ENCODE measurements at regions not wholly inside any gene's neighbourhood (a gene's known extent, or its start where the extent isn't known, plus 50 kb on each side); places are given as distances from the start of the nearest gene placed in this dataset.
A peak's percentile ranks its signal among the peaks of the same experiment; 100 is the strongest.

DNA sequence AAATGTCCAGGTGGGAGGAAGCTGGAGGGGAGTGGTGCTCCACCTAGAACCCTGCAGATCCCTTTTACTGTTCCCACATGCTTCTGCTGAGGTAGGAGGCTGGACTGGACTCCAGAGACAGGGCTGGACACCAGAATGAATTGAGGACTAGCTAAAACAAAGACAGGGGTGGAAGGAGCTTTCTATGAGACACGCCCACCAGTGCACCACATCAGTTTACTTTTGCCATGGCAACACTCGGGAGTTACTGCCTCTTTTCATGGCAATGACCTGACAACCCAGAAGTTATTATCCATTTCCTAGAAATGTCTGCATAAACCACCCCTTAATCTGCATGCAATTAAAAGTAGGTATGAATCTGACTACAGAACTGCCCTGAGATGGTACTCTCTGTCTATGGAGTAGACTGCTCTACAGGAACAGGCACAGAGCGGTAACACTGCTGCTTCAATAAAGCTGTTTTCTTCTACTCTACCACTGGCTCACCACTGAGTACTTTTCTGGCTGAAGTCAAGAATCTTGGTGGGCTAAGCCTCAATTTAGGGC, 211.7 kb downstream of the TFAP2C start:
- H3K4me1 ChIP-seq (ENCODE audit: insufficient read depth, low read length) = no peaks in the 10 kb centered on the region
- H3K36me3 ChIP-seq (ENCODE audit: insufficient read depth, low read length) = no peaks in the 10 kb centered on the region
- no peak overlapping the region for H3K4me3 ChIP-seq (ENCODE audit: low read length)
- no peaks in the 10 kb centered on the region for H3K9me3 ChIP-seq (ENCODE audit: insufficient read depth, low read depth, low read length)
- no peak overlapping the region for H3K9ac ChIP-seq (ENCODE audit: low read depth, low read length)
- no peaks in the 10 kb centered on the region; the same call in 1 of the 2 replicates for H3K27me3 ChIP-seq (ENCODE audit: insufficient read depth, low read length)
- 90% methylated on average over 3 of the region's 3 CpGs for WGBS
- no peak overlapping the region for H3K27ac ChIP-seq (ENCODE audit: low read depth, low read length)

DNA sequence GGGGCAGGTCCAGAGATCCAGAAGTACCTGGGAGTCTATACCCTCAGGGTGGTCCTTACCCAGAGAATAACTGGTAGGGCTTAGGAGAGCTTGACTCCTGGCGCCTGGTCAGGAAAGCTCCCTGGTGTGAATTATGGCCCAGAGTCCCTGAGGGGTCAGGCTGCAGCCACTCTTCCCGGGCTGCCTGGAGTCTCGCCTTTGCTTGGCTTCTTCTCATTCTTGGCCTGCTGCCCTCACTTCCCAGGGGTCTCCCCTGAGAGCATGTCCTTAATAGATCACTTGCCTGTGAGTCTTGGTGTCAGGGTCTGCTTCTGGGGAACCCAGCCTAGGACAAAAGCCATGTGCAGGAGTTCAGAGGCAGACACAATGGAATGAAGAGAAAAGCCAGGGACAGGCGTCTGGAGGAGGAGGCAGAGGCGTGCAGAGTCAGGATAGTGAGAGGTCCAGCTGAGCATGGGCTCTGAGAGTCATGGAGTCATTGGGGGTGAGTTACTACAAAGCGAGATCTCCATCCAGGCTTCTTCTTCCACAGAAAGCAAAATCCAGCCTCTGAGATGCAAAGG, 212.3 kb downstream of the TFAP2C start:
- Histone ChIP-seq H3K27me3 (ENCODE audit: insufficient read depth, low read length) (no peaks in the 10 kb centered on the region), H3K27ac (ENCODE audit: low read depth, low read length) (no peak overlapping the region), H3K9ac (ENCODE audit: low read depth, low read length) (no peak overlapping the region), H3K9me3 (ENCODE audit: insufficient read depth, low read depth, low read length) (no peaks in the 10 kb centered on the region), H3K36me3 (ENCODE audit: insufficient read depth, low read length) (no peaks in the 10 kb centered on the region), H3K4me3 (ENCODE audit: low read length) (no peak overlapping the region), H3K4me1 (ENCODE audit: insufficient read depth, low read length) (no peaks in the 10 kb centered on the region)
- WGBS = 80% methylated on average over 6 of the region's 6 CpGs

DNA sequence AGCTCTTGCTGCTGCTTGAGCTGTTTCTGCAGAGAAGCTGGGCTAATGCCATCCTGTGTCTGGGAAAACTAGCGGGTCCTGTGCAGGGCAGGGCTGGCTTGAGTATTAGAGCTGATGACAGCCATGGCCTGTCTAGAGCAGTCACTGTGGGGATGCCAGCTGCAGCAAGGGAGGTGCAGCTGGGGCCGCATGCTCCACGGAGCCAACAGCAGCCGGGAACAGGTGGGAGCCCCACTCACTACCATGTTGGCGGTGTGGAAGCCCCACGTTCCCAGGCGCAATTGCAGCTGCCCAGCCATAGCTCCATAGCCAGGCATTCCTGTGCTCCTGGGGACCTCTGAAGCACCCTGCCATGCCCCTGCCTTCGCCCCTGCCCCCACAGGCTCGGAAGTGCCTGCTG, 212.9 kb downstream of the TFAP2C start:
- Histone ChIP-seq H3K4me1 (ENCODE audit: insufficient read depth, low read length) (no peaks in the 10 kb centered on the region), H3K4me3 (ENCODE audit: low read length) (no peak overlapping the region), H3K9me3 (ENCODE audit: insufficient read depth, low read depth, low read length) (no peaks in the 10 kb centered on the region), H3K36me3 (ENCODE audit: insufficient read depth, low read length) (no peaks in the 10 kb centered on the region), H3K27ac (ENCODE audit: low read depth, low read length) (no peak overlapping the region), H3K9ac (ENCODE audit: low read depth, low read length) (no peak overlapping the region), H3K27me3 (ENCODE audit: insufficient read depth, low read length) (no peaks in the 10 kb centered on the region)
- WGBS = 92% methylated on average over 9 of the region's 9 CpGs

DNA sequence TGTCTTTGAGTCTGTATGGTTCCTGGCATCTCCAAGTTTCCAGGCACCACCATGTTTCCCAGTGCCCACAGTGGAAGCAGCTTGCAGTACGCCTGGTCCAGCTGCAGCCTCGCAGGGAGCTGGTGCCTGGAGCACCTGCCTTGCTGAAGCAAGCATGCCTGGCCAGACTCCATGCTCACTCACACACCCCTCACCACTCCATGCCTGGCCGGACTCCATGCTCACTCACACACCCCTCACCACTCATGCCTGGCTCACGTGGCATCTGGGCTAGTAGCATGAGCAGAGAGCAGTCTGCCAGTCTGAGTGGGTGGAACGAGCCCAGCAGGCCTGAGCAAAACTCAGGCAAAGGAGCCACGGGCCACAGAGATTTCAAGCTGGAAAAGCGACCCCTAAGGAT, 214.3 kb downstream of the TFAP2C start:
- no peaks in the 10 kb centered on the region for H3K4me1 ChIP-seq (ENCODE audit: insufficient read depth, low read length)

DNA sequence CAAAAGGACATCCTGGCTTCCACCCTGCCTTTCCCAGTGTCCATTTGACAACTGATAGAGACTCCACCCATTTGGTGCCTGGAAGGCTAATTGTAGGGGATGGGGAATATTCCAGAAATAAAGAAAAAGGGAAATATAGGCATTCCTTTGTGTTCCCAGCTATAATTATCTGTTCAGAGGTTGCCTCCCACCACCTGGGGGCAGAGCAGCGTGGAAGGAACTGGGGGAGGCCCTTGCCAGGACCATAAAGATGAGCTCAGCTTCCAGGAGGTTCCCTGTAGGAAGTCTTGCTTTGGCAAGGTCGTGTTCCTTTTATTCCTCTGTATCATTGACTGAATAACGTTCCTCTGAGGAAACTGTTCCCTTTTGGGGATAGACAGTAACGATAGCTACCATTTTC, 214.7 kb downstream of the TFAP2C start:
- Histone ChIP-seq H3K9me3 (ENCODE audit: insufficient read depth, low read depth, low read length) (no peaks in the 10 kb centered on the region), H3K9ac (ENCODE audit: low read depth, low read length) (no peak overlapping the region), H3K36me3 (ENCODE audit: insufficient read depth, low read length) (no peaks in the 10 kb centered on the region), H3K4me3 (ENCODE audit: low read length) (no peak overlapping the region), H3K27ac (ENCODE audit: low read depth, low read length) (no peak overlapping the region), H3K27me3 (ENCODE audit: insufficient read depth, low read length) (no peaks in the 10 kb centered on the region), H3K4me1 (ENCODE audit: insufficient read depth, low read length) (no peaks in the 10 kb centered on the region)
- WGBS = 53% methylated on average over 4 of the region's 4 CpGs

More for the DNA sequence above, 214.3 kb downstream of the TFAP2C start:
- no peak overlapping the region for H3K27ac ChIP-seq (ENCODE audit: low read depth, low read length)
- H3K4me3 ChIP-seq (ENCODE audit: low read length) = no peak overlapping the region
- no peaks in the 10 kb centered on the region for H3K27me3 ChIP-seq (ENCODE audit: insufficient read depth, low read length)
- H3K9ac ChIP-seq (ENCODE audit: low read depth, low read length) = no peak overlapping the region
- H3K9me3 ChIP-seq (ENCODE audit: insufficient read depth, low read depth, low read length) = no peaks in the 10 kb centered on the region
- no peaks in the 10 kb centered on the region for H3K36me3 ChIP-seq (ENCODE audit: insufficient read depth, low read length)
- 94% methylated on average over 7 of the region's 7 CpGs for WGBS

DNA sequence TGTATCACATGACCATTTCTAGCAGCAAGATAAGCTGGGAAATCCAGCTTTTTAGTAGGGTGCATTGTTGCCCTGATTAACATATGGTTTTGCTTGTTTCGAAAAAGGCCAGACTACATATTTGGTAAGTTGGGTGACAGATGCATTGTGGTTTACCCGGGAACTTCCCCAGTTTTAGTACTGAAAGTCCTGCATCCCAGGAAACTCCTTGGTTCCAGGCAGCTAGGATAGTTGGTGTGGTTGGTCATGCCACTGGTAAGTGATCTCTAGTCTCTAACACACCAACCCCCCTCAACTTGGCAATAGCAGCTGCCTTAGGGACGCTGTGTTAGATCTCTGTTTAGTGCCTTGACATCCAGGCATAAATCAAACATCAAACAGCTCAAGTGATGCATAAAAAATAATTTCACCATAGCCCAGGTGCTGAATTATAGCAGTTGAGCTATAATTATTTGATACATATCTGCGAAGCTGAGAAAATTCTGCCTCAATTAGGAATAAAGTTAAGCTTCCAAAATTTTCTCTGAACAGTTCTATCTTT, 216.5 kb downstream of the TFAP2C start:
- Histone ChIP-seq H3K27me3 (ENCODE audit: insufficient read depth, low read length) (no peaks in the 10 kb centered on the region), H3K9ac (ENCODE audit: low read depth, low read length) (no peak overlapping the region), H3K27ac (ENCODE audit: low read depth, low read length) (no peak overlapping the region), H3K4me1 (ENCODE audit: insufficient read depth, low read length) (no peaks in the 10 kb centered on the region), H3K9me3 (ENCODE audit: insufficient read depth, low read depth, low read length) (no peaks in the 10 kb centered on the region), H3K4me3 (ENCODE audit: low read length) (no peak overlapping the region), H3K36me3 (ENCODE audit: insufficient read depth, low read length) (no peaks in the 10 kb centered on the region)
- WGBS = 91% methylated on average over 4 of the region's 4 CpGs

DNA sequence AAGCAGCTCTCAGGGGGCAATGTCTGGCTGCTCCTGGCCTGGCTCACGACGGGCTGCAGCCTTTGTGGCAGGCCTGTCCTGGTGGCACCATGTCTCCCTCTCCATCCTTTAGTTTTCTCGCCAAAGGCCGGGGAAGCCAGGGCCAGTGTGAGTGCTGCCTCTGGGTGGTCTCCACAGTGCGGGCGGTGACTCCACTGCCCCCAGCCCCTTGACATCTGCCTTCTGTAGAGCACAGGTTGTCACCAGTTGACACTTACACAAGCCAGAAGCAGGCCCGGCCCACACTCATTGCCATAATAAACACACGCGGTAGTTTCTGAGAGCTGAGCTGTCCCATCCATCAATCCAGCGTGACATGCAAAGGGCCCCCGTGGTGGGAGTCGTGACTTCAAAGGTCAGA, 219.5 kb downstream of the TFAP2C start:
- no peak overlapping the region for H3K4me3 ChIP-seq (ENCODE audit: low read length)
- no peaks in the 10 kb centered on the region for H3K9me3 ChIP-seq (ENCODE audit: insufficient read depth, low read depth, low read length)
- H3K9ac ChIP-seq (ENCODE audit: low read depth, low read length) = no peak overlapping the region
- H3K27ac ChIP-seq (ENCODE audit: low read depth, low read length) = no peak overlapping the region
- H3K27me3 ChIP-seq (ENCODE audit: insufficient read depth, low read length) = no peaks in the 10 kb centered on the region
- 83% methylated on average over 12 of the region's 12 CpGs for WGBS
- no peaks in the 10 kb centered on the region for H3K4me1 ChIP-seq (ENCODE audit: insufficient read depth, low read length)
- H3K36me3 ChIP-seq (ENCODE audit: insufficient read depth, low read length) = no peaks in the 10 kb centered on the region

DNA sequence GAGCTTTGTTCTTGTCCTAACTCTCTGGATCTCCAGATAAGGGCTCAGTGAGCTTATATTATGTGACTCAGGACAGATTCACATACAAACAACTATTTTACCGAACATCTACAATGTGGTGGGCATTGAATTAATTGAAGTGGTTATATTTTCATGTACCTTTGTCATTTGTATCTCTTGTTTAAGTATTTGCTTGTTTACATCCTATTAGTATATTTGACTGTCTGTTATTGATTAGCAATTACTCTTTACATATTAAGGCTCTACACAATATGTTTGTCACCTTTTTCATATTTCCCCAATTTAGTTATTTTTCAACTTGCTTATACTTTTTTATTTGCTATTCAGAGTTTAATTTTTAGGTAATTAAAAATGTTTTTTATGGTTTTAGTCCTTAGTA, 222.4 kb downstream of the TFAP2C start:
- Histone ChIP-seq H3K4me1 (ENCODE audit: insufficient read depth, low read length) (no peaks in the 10 kb centered on the region), H3K27ac (ENCODE audit: low read depth, low read length) (no peak overlapping the region), H3K36me3 (ENCODE audit: insufficient read depth, low read length) (no peaks in the 10 kb centered on the region), H3K9ac (ENCODE audit: low read depth, low read length) (no peak overlapping the region), H3K27me3 (ENCODE audit: insufficient read depth, low read length) (no peaks in the 10 kb centered on the region), H3K4me3 (ENCODE audit: low read length) (no peak overlapping the region), H3K9me3 (ENCODE audit: insufficient read depth, low read depth, low read length) (no peaks in the 10 kb centered on the region)
- no CpG with 5 or more reads among the region's 1 CpG for WGBS

DNA sequence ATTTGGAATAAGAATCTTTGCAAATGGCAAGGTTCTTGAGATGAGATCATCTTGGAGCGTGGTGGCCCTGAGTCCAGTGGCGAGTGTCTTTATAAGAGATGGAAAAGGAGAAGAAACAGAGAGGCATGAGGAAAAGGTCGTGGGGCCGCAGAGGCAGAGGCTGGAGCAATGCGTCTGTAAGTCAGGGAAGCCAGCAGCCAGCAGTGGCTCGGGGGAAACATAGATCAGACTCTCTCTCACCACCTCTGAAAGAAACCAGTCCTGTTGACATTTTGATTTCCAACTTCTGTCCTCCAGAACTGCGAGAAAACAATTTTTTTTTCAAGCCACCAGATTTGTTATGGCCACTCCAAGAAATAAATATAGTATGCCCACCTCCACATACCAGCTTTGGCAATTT, 226.6 kb downstream of the TFAP2C start:
- peaks cover 3% of the 10 kb centered on the region; the same call in 1 of the 2 replicates for H3K27me3 ChIP-seq (ENCODE audit: insufficient read depth, low read length)
- H3K36me3 ChIP-seq (ENCODE audit: insufficient read depth, low read length) = no peaks in the 10 kb centered on the region
- peaks cover 18% of the 10 kb centered on the region for H3K4me1 ChIP-seq (ENCODE audit: insufficient read depth, low read length)
- no peaks in the 10 kb centered on the region for H3K9me3 ChIP-seq (ENCODE audit: insufficient read depth, low read depth, low read length)
- no peak overlapping the region for H3K4me3 ChIP-seq (ENCODE audit: low read length)
- WGBS = 89% methylated on average over 7 of the region's 7 CpGs
- H3K9ac ChIP-seq (ENCODE audit: low read depth, low read length) = no peak overlapping the region
- H3K27ac ChIP-seq (ENCODE audit: low read depth, low read length) = no peak overlapping the region

DNA sequence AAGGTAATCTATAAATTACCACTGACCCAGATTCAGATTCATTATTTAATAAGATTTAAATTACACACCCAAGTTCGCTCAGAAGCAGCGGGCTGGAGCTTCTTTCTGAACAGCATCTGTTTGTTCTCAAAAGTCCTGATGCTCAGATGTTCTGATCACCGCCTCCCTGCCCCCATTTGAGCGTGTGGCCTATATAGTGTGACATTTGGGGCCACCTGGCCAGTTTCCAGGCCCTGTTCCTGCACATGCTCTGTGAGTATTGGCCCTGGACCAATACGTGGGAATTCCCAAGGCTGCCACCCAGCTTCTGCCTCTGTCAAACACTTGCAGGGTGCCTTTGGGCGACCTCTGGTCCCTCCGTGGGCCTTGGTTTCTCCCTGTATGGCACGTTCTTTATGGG, 228.8 kb downstream of the TFAP2C start:
- WGBS = 94% methylated on average over 8 of the region's 8 CpGs
- H3K27ac ChIP-seq (ENCODE audit: low read depth, low read length) = no peak overlapping the region
- H3K27me3 ChIP-seq (ENCODE audit: insufficient read depth, low read length) = peaks cover 3% of the 10 kb centered on the region; the same call in 1 of the 2 replicates
- no peak overlapping the region for H3K4me3 ChIP-seq (ENCODE audit: low read length)
- peaks cover 33% of the 10 kb centered on the region for H3K4me1 ChIP-seq (ENCODE audit: insufficient read depth, low read length)
- H3K9me3 ChIP-seq (ENCODE audit: insufficient read depth, low read depth, low read length) = no peaks in the 10 kb centered on the region
- H3K9ac ChIP-seq (ENCODE audit: low read depth, low read length) = no peak overlapping the region
- no peaks in the 10 kb centered on the region for H3K36me3 ChIP-seq (ENCODE audit: insufficient read depth, low read length)

DNA sequence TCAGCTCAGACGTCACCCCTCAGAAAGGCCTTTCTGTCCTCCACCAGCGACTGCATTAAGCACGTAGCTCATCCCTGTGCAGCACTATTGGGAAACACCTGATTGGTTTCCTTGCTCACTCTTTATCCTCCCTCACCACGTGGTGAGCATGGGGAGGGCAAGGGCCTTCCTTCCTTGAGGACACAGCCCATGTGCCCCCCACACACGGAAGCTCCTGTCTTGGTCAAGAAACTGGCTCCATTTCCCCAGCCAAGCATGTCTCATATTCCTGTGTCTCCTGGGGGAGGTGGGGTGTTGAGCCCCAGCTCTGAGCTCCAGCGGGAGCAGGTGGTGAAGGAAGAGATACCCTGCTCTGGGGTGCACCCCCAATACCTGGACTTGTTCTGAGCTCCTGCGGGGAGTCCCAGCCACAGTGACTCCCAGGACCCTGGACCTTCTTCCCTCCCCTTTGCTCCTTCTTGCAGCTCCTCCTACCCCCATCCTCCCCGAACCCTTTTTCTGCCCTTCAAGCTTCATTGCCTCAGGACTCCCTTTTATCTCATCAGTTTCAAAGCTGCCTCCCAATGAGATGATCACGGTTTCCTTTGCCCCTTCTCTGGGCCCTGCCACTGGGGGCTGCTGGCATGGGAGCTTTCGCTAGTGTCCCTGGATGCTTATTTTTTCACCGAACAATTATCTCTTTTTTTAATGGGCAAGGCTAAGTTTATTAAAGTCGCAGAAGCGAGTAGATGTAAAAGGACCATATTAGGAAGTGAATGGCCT, 230.1 kb downstream of the TFAP2C start:
- Histone ChIP-seq H3K4me1 (ENCODE audit: insufficient read depth, low read length) (peaks cover 33% of the 10 kb centered on the region), H3K27me3 (ENCODE audit: insufficient read depth, low read length) (peaks cover 3% of the 10 kb centered on the region; the same call in 1 of the 2 replicates), H3K9ac (ENCODE audit: low read depth, low read length) (peak overlapping the region; percentile 25; the same call in 1 of the 2 replicates), H3K36me3 (ENCODE audit: insufficient read depth, low read length) (no peaks in the 10 kb centered on the region), H3K9me3 (ENCODE audit: insufficient read depth, low read depth, low read length) (no peaks in the 10 kb centered on the region), H3K27ac (ENCODE audit: low read depth, low read length) (peak overlapping the region; percentile 67), H3K4me3 (ENCODE audit: low read length) (peak overlapping the region; percentile 28; the same call in 1 of the 2 replicates)
- 45% methylated on average over 13 of the region's 13 CpGs for WGBS
